Islet of Langerhans (tissue), 1 donor: ENCODE measurements at regions not wholly inside any gene's neighbourhood (a gene's known extent, or its start where the extent isn't known, plus 50 kb on each side); places are given as distances from the start of the nearest gene placed in this dataset.
"Not testable (repeated sequence)": the region's sequence is repeated elsewhere in the genome, so short reads cannot be mapped to it uniquely, and the experiment has no call there.

Experiments used
- FAIRE-seq: peaks from one replicate; lab custom pipeline; 2011; peaks lifted over from hg19 to GRCh38; lab: Jason Lieb, UNC

- FAIRE-seq, result no peak
Observed at GRCh38 chr3:22318325-22318724, 567.3 kb upstream of the ZNF385D start.

- no peak for FAIRE-seq
Observed at GRCh38 chr3:22319446-22319845, 568.4 kb upstream of the ZNF385D start.

GRCh38 chr3:22322861-22323260 is 571.9 kb upstream of the ZNF385D start:
- no peak for FAIRE-seq

GRCh38 chr3:22326305-22326704 is 575.3 kb upstream of the ZNF385D start:
- FAIRE-seq, result no peak

GRCh38 chr3:22334996-22335395 is 584.0 kb upstream of the ZNF385D start:
- FAIRE-seq, result peak; percentile 61

GRCh38 chr3:22349215-22349851 is 598.3 kb upstream of the ZNF385D start:
- no peak for FAIRE-seq

- FAIRE-seq, result no peak
Observed at GRCh38 chr3:22351806-22352205, 600.8 kb upstream of the ZNF385D start.

- no peak for FAIRE-seq
Observed at GRCh38 chr3:22353126-22353525, 602.1 kb upstream of the ZNF385D start.

GRCh38 chr3:22358334-22358733 is 607.3 kb upstream of the ZNF385D start:
- no peak for FAIRE-seq

GRCh38 chr3:22360164-22360563 is 609.2 kb upstream of the ZNF385D start:
- no peak for FAIRE-seq

GRCh38 chr3:22360970-22361369 is 610.0 kb upstream of the ZNF385D start:
- peak; percentile 17 for FAIRE-seq

- FAIRE-seq, result no peak
Observed at GRCh38 chr3:22361521-22361920, 610.5 kb upstream of the ZNF385D start.

GRCh38 chr3:22364851-22365250 is 613.8 kb upstream of the ZNF385D start:
- FAIRE-seq, result no peak

- FAIRE-seq, result no peak
Observed at GRCh38 chr3:22366781-22367180, 615.8 kb upstream of the ZNF385D start.

GRCh38 chr3:22371036-22371435 is 620.0 kb upstream of the ZNF385D start:
- FAIRE-seq, result no peak

- FAIRE-seq, result no peak
Observed at GRCh38 chr3:22371607-22372291, 620.7 kb upstream of the ZNF385D start.

GRCh38 chr3:22372292-22373062 is 621.5 kb upstream of the ZNF385D start:
- no peak for FAIRE-seq

GRCh38 chr3:22373182-22373581 is 622.2 kb upstream of the ZNF385D start:
- FAIRE-seq, result no peak

- no peak for FAIRE-seq
Observed at GRCh38 chr3:22373827-22374226, 622.8 kb upstream of the ZNF385D start.

GRCh38 chr3:22377421-22377820 is 626.4 kb upstream of the ZNF385D start:
- FAIRE-seq, result no peak

GRCh38 chr3:22378869-22379268 is 627.9 kb upstream of the ZNF385D start:
- FAIRE-seq, result no peak

- no peak for FAIRE-seq
Observed at GRCh38 chr3:22380253-22380652, 629.2 kb upstream of the ZNF385D start.

GRCh38 chr3:22381564-22381963 is 630.6 kb upstream of the ZNF385D start:
- FAIRE-seq, result not testable (repeated sequence)
